Osteoblast (primary cell): ENCODE measurements at regions not wholly inside any gene's neighbourhood (a gene's known extent, or its start where the extent isn't known, plus 50 kb on each side); places are given as distances from the start of the nearest gene placed in this dataset.

Source experiments
- DNase-seq: peaks from one replicate; pipeline ENCODE4 v3.0.0; 2011; ENCODE audit warnings: low spot score, mixed read lengths; ENCODE audit not compliant: insufficient read length; ENCODE audit errors: missing footprints
- H2AFZ ChIP-seq: 2 replicates; pipeline ENCODE4 v1.6.0; 2011; ENCODE audit warnings: mild to moderate bottlenecking, low read length
- H3K27ac ChIP-seq: 2 replicates; pipeline ENCODE4 v1.5.1; 2011; ENCODE audit warnings: mild to moderate bottlenecking, low read depth, low read length, moderate library complexity
- H3K27me3 ChIP-seq: 2 replicates; pipeline ENCODE4 v1.6.0; 2012; ENCODE audit warnings: mild to moderate bottlenecking, control low read depth, inconsistent platforms, low read length, moderate library complexity; ENCODE audit not compliant: insufficient read depth
- H3K36me3 ChIP-seq: 2 replicates; pipeline ENCODE4 v1.5.1; 2011; ENCODE audit warnings: mild to moderate bottlenecking, low read length, control low read depth, moderate library complexity; ENCODE audit not compliant: insufficient read depth
- H3K4me1 ChIP-seq: 2 replicates; pipeline ENCODE4 v1.5.1; 2011; ENCODE audit warnings: mild to moderate bottlenecking, low read length, control low read depth, moderate library complexity; ENCODE audit not compliant: insufficient read depth
- H3K4me2 ChIP-seq: 2 replicates; pipeline ENCODE4 v1.6.0; 2011; ENCODE audit warnings: mild to moderate bottlenecking, low read length; ENCODE audit not compliant: insufficient read depth
- H3K4me3 ChIP-seq: fragments of 200-600 bp; sonication (generic); 3 replicates; pipeline ENCODE4 v1.5.1; 2012; ENCODE audit warnings: mild to moderate bottlenecking, low read length, inconsistent platforms; ENCODE audit not compliant: insufficient read depth
- H3K79me2 ChIP-seq: 2 replicates; pipeline ENCODE4 v1.6.0; 2012; ENCODE audit warnings: mild to moderate bottlenecking, low read length, control low read depth, inconsistent platforms; ENCODE audit not compliant: insufficient read depth
- H3K9me3 ChIP-seq: 2 replicates; pipeline ENCODE4 v1.5.1; 2011; ENCODE audit warnings: low read depth, low read length, control low read depth
- H4K20me1 ChIP-seq: 2 replicates; pipeline ENCODE4 v1.6.0; 2012; ENCODE audit warnings: mild to moderate bottlenecking, low read length, control low read depth; ENCODE audit not compliant: insufficient read depth
- TF ChIP-seq, protein P1 (sequence below): IDR thresholded peaks from 2 replicates; pipeline ENCODE4 v1.5.1; 2011; ENCODE audit warnings: mild to moderate bottlenecking, low read depth, low read length, moderate library complexity; ENCODE audit errors: extremely low read depth

DNA sequence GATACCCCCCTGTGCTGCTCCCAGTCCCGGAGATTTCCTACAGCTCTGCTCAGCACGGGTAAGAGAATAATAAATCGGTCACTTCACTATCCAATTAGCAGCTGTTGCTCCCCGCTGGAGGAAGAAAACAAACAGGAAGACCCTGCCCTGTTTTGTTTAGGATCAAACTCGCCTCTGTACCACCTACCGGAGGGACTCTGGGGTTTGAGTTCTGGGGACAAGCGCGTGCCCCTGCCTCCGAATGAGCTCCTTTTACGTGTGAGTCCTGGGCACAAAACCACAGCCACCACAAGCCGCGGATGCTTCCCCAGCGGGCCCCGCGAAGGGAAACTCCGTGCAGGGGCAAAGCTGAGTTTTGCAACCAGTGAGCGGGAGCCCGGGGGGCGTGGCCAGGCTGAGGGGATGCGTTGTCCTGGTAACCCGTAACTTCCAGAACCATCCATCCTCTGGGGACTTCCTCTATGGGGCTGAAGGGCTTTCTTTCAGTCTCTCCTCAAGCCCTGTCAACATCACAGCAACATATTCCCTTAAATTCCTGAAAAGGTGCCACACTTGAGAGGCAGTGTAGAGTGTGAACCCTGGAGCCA, 315.7 kb upstream of the PROK2 start:
- peaks cover 28% of the 10 kb centered on the region for H3K27me3 ChIP-seq
- no peaks in the 10 kb centered on the region for H3K79me2 ChIP-seq
- TF ChIP-seq, protein P1, sequence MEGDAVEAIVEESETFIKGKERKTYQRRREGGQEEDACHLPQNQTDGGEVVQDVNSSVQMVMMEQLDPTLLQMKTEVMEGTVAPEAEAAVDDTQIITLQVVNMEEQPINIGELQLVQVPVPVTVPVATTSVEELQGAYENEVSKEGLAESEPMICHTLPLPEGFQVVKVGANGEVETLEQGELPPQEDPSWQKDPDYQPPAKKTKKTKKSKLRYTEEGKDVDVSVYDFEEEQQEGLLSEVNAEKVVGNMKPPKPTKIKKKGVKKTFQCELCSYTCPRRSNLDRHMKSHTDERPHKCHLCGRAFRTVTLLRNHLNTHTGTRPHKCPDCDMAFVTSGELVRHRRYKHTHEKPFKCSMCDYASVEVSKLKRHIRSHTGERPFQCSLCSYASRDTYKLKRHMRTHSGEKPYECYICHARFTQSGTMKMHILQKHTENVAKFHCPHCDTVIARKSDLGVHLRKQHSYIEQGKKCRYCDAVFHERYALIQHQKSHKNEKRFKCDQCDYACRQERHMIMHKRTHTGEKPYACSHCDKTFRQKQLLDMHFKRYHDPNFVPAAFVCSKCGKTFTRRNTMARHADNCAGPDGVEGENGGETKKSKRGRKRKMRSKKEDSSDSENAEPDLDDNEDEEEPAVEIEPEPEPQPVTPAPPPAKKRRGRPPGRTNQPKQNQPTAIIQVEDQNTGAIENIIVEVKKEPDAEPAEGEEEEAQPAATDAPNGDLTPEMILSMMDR, result no peak
- H2AFZ ChIP-seq, result peak overlapping the region; percentile 96
- H3K4me2 ChIP-seq, result peak overlapping the region; percentile 94
- H3K27ac ChIP-seq, result no peak overlapping the region
- H3K4me3 ChIP-seq, result peak overlapping the region; percentile 74
- no peaks in the 10 kb centered on the region for H4K20me1 ChIP-seq
- no peaks in the 10 kb centered on the region for H3K36me3 ChIP-seq
- peaks cover 20% of the 10 kb centered on the region for H3K4me1 ChIP-seq
- peak; percentile 97 for DNase-seq
- no peaks in the 10 kb centered on the region for H3K9me3 ChIP-seq

DNA sequence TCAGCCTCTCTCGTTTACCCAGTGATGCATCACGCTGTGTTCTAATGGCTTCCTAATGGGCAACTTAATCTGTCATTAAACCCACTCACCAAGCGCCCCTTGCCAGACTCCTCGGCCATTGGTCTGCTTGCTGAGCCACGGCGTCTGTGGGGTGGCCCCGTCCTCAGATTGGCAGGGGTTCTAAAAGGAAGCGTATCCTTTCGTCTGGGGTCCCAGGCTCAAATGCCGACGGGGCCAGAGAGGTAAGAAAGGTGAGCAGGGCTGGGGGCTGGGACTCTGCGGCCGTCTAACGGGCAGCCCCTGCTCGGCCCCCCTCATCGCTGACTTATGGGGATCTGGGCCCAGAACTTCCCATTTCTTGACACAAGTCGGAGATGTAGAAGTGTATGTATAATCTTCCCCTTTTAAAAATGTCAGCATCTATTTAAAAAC, 315.1 kb upstream of the PROK2 start:
- no peaks in the 10 kb centered on the region for H4K20me1 ChIP-seq
- H2AFZ ChIP-seq, result peak overlapping the region; percentile 96
- H3K4me1 ChIP-seq, result peaks cover 22% of the 10 kb centered on the region
- H3K36me3 ChIP-seq, result no peaks in the 10 kb centered on the region
- H3K79me2 ChIP-seq, result no peaks in the 10 kb centered on the region
- peak overlapping the region; percentile 94 for H3K4me2 ChIP-seq
- H3K9me3 ChIP-seq, result no peaks in the 10 kb centered on the region
- TF ChIP-seq, protein P1, result no peak
- H3K27me3 ChIP-seq, result peaks cover 28% of the 10 kb centered on the region
- H3K4me3 ChIP-seq, result peak overlapping the region; percentile 74
- H3K27ac ChIP-seq, result no peak overlapping the region
- no peak for DNase-seq

DNA sequence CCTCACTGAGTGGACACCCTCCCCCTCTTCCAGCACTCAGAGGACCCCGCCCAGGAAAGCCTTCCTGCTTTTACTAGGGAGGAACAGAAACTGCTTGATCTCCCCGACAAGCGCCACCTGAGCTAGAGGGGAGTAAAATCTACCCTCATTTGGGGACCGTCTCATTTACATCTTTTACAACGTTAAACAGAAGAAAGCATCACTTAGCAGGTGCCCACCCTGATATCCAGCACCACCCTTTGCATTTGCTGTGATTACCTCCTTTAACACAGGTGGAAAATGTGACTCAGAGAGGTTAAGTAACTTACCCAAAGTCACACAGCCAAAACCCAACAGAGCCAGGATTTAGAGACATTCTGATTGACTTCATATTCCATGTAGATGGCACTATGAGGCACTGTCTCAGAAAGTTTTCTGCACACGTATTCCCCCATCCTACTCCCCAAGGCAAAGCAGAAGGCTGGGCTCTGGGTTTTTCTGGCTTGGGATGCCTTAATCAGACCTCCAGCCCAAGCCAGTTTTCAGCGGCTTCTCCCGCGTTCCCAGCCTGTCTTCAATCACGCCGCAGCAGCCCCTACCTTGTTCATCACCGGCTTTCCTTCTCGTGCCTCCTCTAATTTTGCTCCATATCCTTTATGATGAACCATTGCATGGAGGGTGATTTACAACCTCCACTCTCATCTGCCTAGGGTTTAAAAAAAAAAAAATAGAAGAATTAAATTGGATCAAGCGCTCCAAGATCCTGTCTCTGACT, 314.6 kb upstream of the PROK2 start:
- no peak overlapping the region for H2AFZ ChIP-seq
- no peak overlapping the region for H3K27ac ChIP-seq
- no peaks in the 10 kb centered on the region for H3K79me2 ChIP-seq
- no peak for DNase-seq
- H3K27me3 ChIP-seq, result peaks cover 28% of the 10 kb centered on the region
- H3K4me1 ChIP-seq, result peaks cover 22% of the 10 kb centered on the region
- H3K9me3 ChIP-seq, result no peaks in the 10 kb centered on the region
- TF ChIP-seq, protein P1, result no peak
- H3K4me2 ChIP-seq, result no peak overlapping the region
- no peaks in the 10 kb centered on the region for H3K36me3 ChIP-seq
- no peak overlapping the region for H3K4me3 ChIP-seq
- no peaks in the 10 kb centered on the region for H4K20me1 ChIP-seq

DNA sequence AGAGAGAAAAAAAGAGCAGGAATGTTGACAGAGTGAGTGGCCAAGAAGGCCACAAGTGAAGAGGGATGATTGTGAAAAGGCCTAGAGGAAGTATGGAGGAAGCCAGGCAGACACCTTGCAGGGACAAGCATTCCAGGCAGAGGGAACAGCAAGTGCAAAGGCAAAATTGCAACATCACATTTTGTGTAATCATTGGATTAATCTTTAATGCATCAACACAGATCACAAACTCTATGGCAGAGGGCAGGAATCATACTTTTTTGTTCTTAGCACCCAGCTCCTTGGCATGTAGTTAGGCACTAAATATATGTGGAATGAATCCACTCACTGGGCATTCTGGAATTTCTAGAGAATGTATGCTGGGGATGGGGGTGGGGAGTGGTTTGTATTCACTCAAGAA, 312.1 kb upstream of the PROK2 start:
- Histone ChIP-seq H4K20me1 (no peaks in the 10 kb centered on the region), H3K36me3 (no peaks in the 10 kb centered on the region), H2AFZ (no peak overlapping the region), H3K4me2 (no peak overlapping the region), H3K4me3 (no peak overlapping the region), H3K4me1 (peaks cover 22% of the 10 kb centered on the region), H3K27me3 (peaks cover 20% of the 10 kb centered on the region), H3K27ac (no peak overlapping the region), H3K9me3 (no peaks in the 10 kb centered on the region), H3K79me2 (no peaks in the 10 kb centered on the region)
- DNase-seq, result no peak
- TF ChIP-seq, protein P1, result no peak
